Frontal cortex (tissue), 3 donors: ENCODE measurements at regions not wholly inside any gene's neighbourhood (a gene's known extent, or its start where the extent isn't known, plus 50 kb on each side); places are given as distances from the start of the nearest gene placed in this dataset.
"Not testable (repeated sequence)": the region's sequence is repeated elsewhere in the genome, so short reads cannot be mapped to it uniquely, and the experiment has no call there.

Experiments used
- DNase-seq, 2 donors: peaks; one replicate each; pipeline ENCODE4 v3.0.0; 2012; ENCODE audit warnings: low spot score in 2 of 2
- FAIRE-seq: peaks from 2 replicates; lab custom pipeline; 2012; peaks lifted over from hg19 to GRCh38; lab: Jason Lieb, UNC
- donor health status: control.
- donor health status: control.
- donor health status: control.

DNA sequence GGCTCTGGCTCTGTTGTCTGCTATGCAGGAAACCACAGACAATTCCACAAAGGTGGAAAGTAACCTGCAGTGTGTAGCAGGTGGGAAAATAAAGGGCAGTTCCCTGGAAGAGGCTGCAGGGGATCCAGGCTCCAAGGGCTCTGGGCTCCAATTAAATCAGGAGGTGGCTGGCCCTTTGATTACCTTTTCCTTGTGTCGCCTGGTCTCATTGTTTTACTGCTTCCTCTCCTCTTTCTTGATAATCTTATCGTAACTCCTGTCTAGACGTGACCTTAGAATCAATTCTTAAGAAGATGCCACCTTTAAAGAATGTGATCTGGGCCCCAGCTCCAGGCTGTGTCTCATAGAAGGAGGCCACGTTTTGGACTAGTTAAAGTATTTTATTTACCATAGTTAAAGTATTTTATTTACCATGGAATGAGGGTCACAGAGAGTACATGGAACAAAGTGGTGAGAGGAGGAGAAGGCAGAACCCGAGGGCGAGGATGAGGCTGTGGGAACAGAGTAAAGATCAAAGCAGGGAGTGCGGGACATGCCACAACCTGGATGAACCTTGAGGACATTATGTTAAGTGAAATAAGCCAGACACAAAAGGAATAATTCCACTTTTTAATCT lies 237.5 kb upstream of the STT3B start:
- no peak for DNase-seq
- FAIRE-seq = no peak

DNA sequence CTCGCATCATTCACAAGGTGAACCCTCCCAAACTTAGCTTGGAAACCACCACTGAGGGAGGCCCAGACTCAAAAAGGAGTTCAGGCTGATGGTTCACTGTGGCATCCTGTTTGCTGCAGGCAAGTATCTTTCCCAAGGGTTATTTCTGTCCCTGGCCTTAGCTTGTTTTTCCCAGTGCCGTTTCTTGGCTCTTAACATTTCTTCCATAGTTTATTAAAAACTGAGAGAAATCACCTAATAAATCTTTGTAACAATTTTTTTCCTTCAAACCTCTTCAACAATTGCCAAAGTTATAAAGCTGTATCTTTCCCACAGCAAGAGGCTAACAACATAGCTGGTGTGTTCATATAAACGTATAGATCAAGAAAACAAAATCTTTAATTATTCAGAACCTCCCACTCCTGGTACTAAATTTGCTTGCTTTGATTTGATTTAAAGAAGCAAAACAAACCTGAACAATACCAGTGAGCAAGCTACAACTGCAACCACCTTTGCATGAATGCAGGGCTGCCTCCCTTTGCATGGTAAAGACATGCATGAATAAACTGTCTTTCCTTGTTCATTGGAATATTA lies 234.9 kb upstream of the STT3B start:
- FAIRE-seq (no peak), DNase-seq (no peak)

DNA sequence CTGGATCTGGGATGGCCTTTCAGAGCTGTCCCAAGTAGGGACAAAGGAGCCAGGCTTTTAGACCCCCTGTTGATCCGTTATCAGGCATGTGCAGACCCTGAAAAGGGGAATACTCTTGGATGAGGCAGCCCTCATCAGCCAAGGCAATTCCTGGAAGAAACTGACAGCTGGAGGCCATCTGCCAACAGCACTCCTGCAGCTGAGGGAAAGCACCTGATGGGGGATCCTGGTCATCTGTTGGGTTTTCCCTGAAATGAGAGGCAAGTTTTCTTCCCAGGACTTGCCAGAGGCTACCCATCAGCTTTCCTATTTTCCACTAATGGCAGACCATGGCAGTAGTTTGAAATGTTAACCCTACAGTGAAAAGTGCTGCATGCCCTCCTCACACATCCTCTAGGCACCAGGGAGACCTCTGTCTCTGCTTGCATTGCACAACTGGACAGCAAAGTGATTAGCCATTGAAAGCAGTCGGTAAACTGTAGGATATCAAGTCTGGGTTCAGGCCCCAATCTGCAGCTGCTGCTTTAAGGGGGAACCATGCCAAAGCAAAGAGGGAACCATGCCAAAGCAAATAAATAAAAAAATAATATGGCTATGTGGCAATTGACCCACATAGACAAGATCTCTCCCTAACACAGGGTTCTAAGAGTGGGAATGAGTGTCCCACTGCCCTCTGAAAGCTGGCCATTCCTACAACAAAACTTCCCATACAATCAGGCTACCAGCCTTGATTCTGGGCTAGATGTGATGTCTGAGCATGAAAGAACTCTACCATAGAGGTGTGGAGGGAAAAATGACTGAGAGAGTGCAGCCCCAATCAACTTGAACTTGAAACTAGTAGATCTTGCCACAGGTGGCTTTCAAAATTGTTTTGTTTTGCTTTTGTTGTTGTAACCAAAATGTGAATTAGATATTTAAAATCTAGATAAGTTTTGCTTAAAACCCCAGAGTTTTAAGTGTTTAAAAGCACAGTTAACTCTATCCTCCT lies 232.0 kb upstream of the STT3B start:
- DNase-seq (no peak), FAIRE-seq (no peak)

DNA sequence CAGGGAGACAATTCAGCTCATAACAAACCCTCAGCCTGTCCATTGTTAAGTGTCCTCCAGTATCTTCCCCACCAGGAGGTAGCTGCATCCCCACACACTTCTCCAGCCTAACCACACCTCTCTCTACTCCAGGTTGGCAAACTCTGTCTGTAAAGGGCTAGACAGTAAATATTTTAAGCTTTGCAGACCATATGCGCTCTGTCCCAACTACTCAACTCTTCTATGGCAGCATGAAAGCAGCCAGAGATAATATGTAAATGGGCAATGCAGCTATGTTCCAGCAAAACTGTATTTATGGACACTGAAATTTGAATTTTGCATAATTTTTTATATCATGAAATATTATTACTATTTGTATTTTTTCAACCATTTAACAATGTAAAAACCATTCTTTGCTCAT lies 230.4 kb upstream of the STT3B start:
- no peak for DNase-seq
- no peak for FAIRE-seq

DNA sequence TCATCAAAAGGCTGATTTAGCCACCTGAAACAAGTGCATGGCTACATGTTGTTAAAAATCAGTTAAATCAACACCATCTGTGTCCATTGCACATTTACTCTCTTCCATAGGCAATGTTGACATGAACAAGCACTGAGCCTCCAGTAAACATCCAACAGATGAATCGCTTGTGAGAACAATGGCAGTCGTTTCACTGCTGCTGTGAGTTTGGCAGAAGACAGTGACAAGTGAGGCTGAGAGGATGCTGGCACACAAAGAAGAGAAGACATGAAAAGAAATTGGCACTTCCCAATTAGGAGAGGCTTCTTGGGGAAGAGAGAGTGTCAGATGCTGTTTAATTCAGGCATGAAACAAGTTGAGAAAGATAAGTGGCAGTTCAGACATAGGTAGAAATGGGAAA lies 227.4 kb upstream of the STT3B start:
- no peak for FAIRE-seq
- DNase-seq = no peak

DNA sequence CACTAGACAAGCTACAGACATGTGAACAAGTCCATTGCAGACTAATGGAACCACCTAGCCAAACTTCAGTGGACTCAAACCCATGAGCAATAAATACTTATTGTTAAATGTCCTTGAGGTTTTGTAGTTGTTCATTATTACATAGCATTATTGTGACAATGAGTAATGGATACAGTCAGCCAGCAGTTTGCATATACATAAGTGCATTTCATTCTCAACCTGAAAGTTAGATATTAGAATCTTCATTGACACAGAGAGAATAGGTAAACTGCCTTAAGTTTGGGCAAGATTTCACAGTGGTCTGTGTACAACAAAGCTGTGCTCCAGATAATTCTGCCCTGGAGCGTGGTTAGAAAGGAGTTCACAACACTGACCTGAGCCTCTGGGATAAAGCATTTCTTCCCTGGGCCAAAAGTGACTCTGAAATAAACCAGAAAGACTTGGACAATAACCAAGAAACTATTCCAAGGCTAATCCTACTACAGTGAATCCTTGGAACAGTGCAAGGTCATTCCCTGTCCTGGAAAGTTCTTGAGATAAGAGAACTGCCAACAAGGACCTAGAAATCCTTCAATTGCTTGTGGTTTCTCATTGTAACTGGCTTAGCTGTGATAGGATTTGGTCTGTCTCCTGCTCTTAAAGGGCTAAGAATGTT lies 225.5 kb upstream of the STT3B start:
- DNase-seq = no peak
- FAIRE-seq = no peak

DNA sequence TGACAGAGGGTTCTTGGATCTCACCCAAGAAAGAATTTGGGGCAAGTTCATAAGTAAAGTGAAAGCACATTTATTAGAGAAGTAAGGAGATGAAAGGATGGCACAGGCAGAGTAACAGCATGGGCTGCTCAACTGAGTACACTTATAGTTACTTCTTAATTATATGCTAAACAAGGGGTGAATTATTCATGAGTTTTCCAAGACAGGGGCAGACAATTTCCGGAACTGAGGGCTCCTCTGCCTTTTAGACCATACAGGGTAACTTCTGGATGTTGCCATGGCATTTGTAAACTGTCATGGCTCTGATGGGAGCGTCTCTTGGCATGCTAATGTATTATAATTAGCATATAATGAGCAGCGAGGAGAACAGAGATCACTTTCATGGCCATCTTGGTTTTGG lies 221.2 kb upstream of the STT3B start:
- FAIRE-seq (no peak), DNase-seq (no peak)

DNA sequence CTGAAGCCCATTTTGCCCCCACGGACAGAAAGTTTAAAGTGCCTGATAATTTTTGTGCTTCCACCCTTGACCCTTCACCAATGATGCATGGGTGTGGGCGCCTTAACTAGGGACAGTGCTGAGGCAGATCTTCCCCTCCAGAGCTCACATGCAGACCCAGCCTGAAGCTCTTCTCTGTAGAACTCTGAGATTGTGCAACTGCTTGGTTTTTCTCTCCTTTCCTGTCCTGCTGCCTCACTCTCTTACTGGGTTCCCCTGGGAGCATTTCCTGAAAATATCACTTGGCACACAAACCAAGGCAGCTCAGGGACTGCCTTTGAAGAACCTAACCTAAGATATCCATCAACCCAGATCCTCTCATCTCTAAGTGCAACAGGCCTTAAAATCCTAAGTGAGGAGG lies 220.3 kb upstream of the STT3B start:
- DNase-seq (no peak), FAIRE-seq (no peak)

DNA sequence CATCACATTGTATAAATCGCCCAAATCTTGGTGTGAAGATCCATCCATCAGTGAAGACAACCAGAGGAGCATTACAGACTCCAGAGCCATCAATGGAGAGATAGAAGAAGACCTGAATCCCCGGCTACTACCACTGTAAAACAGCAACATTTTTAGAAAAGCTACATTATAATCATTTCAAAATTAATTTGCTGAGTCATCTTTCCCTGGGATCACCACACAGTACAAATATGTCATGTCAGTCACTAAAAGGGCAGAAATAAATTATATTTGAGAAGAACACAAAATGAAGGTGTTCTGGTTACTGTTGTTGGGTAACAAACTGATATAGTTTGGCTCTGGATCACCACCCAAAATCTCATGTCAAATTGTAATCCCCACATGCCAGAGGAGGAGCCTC lies 218.5 kb upstream of the STT3B start:
- DNase-seq (no peak), FAIRE-seq (no peak)

DNA sequence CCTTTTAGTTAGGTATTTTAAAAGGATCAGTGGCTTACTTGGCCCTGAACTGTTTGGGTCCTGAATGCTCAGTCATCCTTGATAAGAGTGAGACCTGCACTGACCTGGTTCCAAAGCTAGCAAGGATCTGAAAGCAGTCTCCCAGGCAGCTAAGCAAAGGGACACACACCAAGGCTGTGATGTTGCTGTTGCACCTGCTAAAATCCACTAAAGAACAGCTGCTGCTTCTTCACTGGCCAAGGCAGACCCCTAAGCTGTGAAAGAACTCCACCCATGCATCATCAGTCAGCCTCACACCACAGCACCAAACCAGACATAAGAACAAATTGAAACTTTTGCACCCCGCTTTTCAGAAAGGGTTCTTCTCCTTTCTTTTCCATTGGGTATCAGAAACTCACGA lies 213.4 kb upstream of the STT3B start:
- DNase-seq (no peak), FAIRE-seq (no peak)

DNA sequence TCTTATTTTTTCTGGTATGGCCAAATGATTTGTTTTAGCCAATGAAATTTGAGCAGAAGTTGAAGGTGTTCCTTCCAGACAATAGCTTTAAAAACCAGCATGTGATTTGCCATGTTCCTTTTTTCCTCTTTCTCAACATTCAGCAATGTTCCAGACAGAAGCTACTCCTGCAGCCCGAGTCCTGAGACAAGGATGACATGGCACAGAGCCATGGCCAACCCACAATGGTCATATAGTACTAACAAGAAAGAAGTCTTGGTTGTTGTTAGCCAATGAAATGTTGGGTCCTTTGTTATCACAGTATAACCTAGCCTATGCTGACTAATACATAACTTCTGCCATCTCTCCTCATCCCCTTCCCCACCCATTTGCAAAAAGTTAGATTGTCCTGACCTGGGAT lies 211.1 kb upstream of the STT3B start:
- DNase-seq = no peak
- no peak for FAIRE-seq

DNA sequence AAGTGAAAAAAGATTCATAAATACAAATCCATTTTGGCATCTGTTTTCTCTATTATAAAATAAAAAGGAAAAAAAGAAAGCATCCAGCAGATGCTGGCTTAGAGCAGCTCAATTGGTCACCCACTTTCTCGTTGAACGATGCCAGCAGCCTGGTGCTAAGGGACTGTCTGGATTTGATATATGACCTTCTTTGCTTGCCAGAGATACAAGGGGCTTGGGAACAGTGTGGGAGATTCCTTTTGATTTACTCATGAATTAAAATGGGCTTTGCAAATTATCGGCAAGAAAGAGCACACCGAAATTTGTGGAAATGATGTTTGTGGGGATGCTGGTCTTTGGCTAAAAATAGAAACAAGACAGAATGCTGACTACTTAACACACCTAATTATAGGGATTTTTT lies 210.3 kb upstream of the STT3B start:
- no peak for DNase-seq
- no peak for FAIRE-seq

DNA sequence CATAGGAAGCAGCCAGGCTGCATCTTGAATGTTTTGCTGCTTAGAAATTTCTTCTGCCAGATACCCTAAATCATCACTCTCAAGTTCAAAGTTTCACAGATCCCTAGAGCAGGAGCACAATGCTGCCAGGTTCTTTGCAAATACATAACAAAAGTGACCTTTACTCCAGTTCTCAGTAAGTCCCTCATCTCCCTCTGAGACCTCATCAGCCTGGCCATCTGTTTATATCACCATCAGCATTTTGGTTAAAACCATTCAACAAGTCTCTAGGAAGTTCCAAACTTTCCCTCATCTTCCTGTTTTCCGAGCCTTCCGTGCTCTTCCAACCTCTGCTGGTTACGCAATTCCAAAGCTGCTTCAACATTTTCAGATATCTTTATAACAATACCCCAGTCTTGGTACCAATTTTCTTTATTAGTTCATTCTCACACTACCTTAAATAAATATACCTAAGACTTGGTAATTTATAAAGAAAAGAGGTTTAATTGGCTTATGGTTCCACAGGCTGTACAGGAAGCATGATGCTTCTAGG lies 204.8 kb upstream of the STT3B start:
- DNase-seq, FAIRE-seq: not testable (repeated sequence)

DNA sequence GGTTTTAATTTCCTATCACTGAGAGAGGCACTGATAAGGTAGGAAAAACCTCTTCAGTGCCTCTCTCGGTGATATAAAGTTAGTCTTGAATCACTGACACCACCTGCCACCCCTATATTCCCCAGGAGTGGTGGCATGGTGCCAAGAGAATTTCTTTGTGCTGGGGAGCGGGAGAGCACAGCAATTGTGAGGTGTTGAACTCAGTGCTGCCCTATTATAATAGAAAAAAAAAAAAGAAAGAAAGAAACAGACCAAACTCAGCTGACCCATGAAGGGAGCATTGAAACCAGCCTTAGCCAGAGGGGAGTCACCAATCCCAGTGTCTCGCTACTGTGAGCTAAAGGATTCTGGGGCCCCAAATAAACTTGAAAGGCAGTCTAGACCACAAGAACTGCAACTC lies 201.4 kb upstream of the STT3B start:
- no peak for DNase-seq
- FAIRE-seq = no peak

DNA sequence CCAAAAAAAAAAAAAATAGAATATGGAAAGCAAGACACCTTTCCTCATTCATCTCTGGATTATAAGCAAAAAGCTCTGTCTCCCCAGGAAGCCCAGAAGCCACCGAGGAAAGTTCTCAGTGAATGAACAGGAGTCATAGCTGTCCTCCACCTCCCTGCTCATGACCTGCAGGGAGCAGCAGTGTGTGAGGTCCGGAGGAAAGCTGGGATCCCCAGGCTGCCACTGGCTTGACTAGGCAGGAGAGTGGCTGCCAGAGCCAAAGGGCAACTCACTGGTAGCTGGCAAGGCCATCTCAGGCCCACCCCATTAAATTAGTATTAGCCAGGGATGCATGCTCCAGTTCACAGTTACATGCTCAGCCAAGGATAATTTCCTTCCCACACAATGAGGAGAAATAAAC lies 191.6 kb upstream of the STT3B start:
- FAIRE-seq = no peak

DNA sequence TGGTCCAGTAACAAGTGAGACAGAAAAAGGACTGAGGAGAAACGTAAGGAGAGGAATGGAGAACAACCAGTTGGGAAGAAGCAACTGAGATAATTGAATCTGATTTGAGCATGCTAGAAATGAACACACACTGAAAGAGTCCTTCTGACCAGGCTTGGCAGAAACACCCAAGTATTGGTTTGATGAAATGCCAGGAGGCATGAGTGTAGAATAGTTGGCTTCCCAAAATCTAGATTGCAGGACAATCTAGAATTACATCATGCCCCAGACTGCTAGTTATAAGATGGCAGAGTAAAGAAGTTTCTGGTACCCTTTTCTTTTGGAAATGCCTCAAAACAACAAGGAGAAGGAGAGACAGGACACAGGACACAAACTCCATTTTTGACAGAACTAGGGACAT lies 189.7 kb upstream of the STT3B start:
- FAIRE-seq (no peak), DNase-seq (no peak)

More for the DNA sequence above, 191.6 kb upstream of the STT3B start:
- DNase-seq = no peak

DNA sequence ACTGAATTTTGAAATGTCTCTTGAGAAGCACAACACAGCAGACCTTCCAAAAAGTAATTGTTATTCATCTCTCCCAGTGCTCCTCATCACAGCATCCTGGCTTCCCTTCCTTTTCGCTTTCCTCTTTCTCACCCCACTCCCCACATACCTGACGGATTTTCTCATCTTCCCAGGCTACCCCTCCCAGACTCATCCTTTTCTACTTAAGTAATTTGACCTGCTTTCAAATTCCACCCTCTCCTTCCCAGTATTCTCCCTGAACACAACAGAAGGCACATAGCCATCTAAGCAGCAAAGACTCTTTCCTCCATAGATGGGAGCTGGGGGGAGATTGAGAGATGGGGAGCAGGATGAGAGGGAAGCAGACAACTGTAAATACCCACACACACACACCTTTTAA lies 187.1 kb upstream of the STT3B start:
- no peak for DNase-seq
- no peak for FAIRE-seq

DNA sequence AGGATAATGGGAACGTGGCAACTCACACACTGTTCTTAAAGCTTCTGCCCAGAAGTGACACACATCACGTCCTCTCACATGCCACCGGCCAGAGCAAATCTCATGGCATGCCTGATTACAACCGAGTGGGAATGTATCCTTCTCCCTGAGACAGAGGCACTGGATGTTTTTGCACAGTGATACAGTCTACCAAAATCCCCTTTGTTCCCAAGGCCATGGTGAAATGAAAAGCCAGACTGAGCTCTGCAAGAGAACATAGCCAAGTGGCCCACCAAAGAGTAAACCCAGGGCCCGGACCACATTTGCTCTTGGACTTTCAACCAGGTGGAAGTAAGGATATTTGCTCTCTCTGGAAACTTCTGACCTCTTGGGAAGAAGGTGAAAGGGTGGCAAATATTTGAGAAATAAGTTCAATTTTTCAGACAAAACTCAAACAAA lies 186.2 kb upstream of the STT3B start:
- DNase-seq (no peak), FAIRE-seq (no peak)

DNA sequence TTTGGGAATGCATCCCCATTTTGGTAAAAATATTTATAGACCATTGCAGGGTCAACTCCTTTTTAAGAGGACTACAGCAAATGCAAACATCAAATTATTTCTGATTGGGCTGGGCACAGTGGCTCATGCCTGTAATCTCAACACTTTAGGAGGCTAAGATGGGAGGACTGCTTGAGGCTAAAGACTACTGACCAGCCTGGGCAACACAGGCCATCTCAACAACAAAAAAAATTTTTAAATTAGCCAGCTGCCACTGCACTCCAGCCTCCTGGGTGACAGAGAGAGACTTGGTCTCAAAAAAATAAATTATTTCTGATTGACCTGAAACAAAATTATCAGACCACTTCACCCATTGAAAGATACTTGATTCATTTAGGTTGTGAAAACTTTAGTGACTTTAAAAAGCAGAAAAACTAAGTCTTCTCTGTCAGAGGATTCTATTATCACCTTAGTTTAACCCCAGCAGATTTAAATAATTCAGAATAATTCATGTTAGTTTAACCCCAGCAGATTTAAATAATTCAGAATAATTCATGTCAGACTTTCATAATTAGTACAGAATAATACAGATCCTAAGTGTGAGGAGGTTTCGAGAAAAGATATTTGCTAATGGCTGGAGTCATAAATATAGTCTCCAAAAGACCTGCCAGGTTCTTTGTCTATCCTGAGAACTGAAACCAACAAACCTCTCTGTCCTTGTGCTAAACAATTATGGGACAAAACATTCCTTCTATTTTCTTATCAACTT lies 183.6 kb upstream of the STT3B start:
- no peak for FAIRE-seq

DNA sequence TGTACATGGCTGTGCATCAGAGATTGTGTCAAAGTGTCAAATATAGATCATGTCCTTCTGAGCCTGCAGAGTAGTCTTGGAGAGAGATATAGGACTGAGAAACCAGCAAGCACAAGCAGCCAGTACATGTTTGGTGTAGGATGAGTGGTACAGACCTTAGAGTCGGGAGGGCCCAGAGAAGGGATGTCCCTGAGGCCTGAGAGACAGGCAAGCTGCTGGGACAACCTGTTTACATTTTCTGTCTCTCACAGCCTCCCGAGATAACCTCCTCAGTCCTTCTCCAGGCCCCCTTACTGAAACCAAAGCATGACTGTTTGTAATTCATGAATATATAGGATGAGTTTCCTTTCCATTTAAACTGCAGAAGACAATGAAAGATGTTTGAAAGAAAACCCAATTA lies 182.4 kb upstream of the STT3B start:
- no peak for DNase-seq
- FAIRE-seq = no peak

More for the DNA sequence above, 183.6 kb upstream of the STT3B start:
- DNase-seq = no peak
